Psoas muscle (tissue), 7 donors: ENCODE measurements at regions not wholly inside any gene's neighbourhood (a gene's known extent, or its start where the extent isn't known, plus 50 kb on each side); places are given as distances from the start of the nearest gene placed in this dataset.
"Not testable (repeated sequence)": the region's sequence is repeated elsewhere in the genome, so short reads cannot be mapped to it uniquely, and the experiment has no call there.

ENCODE experiments used
- ATAC-seq, 4 donors: fragments of 200-7000 bp; cut with Tn5 transposase; one replicate each; pipeline ENCODE4 v1.9.1; 2020; ENCODE audit warnings: moderate library complexity in 3 of 4, mild to moderate bottlenecking in 2 of 4
- DNase-seq, 2 donors: peaks; one replicate each; pipeline ENCODE4 v3.0.0-alpha.2; 2020
- H3K27ac ChIP-seq: fragments of 200-600 bp; one replicate; pipeline ENCODE4 v1.8.0; 2022
- H3K27me3 ChIP-seq, 3 donors: fragments of 200-600 bp in 1 of 3; one replicate each; pipeline versions ENCODE4 v1.6.1 to v1.8.0; 2013 to 2022; ENCODE audit warnings: low read length in 2 of 3, mild to moderate bottlenecking in 2 of 3, moderate library complexity in 1 of 3; ENCODE audit not compliant: insufficient read depth in 3 of 3
- H3K36me3 ChIP-seq, 2 donors: fragments of 200-600 bp in 1 of 2; one replicate each; pipeline versions ENCODE4 v1.6.1 to v1.8.0; 2013 to 2022; ENCODE audit warnings: low read depth in 1 of 2, mild to moderate bottlenecking in 1 of 2, moderate library complexity in 1 of 2; ENCODE audit not compliant: insufficient read depth in 1 of 2
- H3K4me1 ChIP-seq: fragments of 200-600 bp; one replicate; pipeline ENCODE4 v1.8.0; 2022
- H3K4me3 ChIP-seq: fragments of 200-600 bp; one replicate; pipeline ENCODE4 v1.8.0; 2022; ENCODE audit warnings: mild to moderate bottlenecking
- H3K9me3 ChIP-seq: fragments of 200-600 bp; one replicate; pipeline ENCODE4 v1.8.0; 2022
- CTCF ChIP-seq: fragments of 200-600 bp; IDR thresholded peaks from one replicate; pipeline ENCODE4 v1.8.0; 2022; ENCODE audit warnings: antibody characterized with exemption
- WGBS, 3 donors: extraction: QIAGEN DNeasy Blood & Tissue Kit; methylation state at CpG; one replicate each; pipeline versions ENCODE4 v1.1.6 to v1.1.7; 2013; 5-methylcytosine and 5-hydroxymethylcytosine counted together
- intact Hi-C, 2 donors: fragments of 100-400 bp; cut with DNase I; formaldehyde crosslinking; loops; one replicate each; pipeline versions ENCODE4 v1.11.0 to v1.14.2; 2022
- donor health status: healthy with polysubstance abuse.
- donor health status: DM: no; HTN: no; CAD: no; lungs with moderate emphysema.
- donor health status: Bipolar disorder and iron deficiency.
- donor health status: healthy.
- donor health status: DM: yes; HTN: yes; CAD: no.
- donor health status: DM: no; HTN: no; CAD: no.
- donor health status: DM: yes; HTN: yes; CAD: no.

GRCh38 chr10:4409319-4409718 lies 416.7 kb upstream of the AKR1E2 start:
- Histone ChIP-seq H3K4me3 (no peak overlapping the region), H3K4me1 (no peaks in the 10 kb centered on the region), H3K27me3 (no peaks in the 10 kb centered on the region), H3K9me3 (no peaks in the 10 kb centered on the region), H3K27ac (no peak overlapping the region), H3K36me3 (no peaks in the 10 kb centered on the region)
- 41 to 76% (median 43%) methylated on average over 2 of the region's 2 CpGs for WGBS, 3 donors
- TF ChIP-seq CTCF, result no peak
- DNase-seq (no peak), ATAC-seq (no peak)
- intact Hi-C loops, result no loop called here

- TF ChIP-seq CTCF, result no peak
- ATAC-seq, result no peak
- 77 to 93% (median 79%) methylated on average over 1 of the region's 1 CpG for WGBS, 3 donors
- no peak overlapping the region for H3K27ac ChIP-seq
- no peak overlapping the region for H3K4me3 ChIP-seq
- no peaks in the 10 kb centered on the region for H3K9me3 ChIP-seq
- H3K4me1 ChIP-seq, result no peaks in the 10 kb centered on the region
- intact Hi-C loops, result no loop called here
- no peaks in the 10 kb centered on the region for H3K27me3 ChIP-seq
- DNase-seq, result no peak
- H3K36me3 ChIP-seq, result no peaks in the 10 kb centered on the region
These were observed 418.2 kb upstream of the AKR1E2 start for GRCh38 chr10:4407783-4408182.

GRCh38 chr10:4405828-4406227 lies 420.2 kb upstream of the AKR1E2 start:
- Histone ChIP-seq H3K9me3 (no peaks in the 10 kb centered on the region), H3K36me3 (no peaks in the 10 kb centered on the region), H3K27ac (no peak overlapping the region), H3K27me3 (no peaks in the 10 kb centered on the region), H3K4me3 (no peak overlapping the region), H3K4me1 (no peaks in the 10 kb centered on the region)
- TF ChIP-seq CTCF, result no peak
- ATAC-seq, result no peak
- 69 to 87% (median 80%) methylated on average over 3 of the region's 3 CpGs for WGBS, 3 donors
- intact Hi-C loops, result no loop called here
- DNase-seq, result no peak

- H3K4me3 ChIP-seq, result no peak overlapping the region
- DNase-seq, result no peak
- no peaks in the 10 kb centered on the region for H3K9me3 ChIP-seq
- WGBS, 3 donors, result 92 to 96% (median 94%) methylated on average over 24 of the region's 24 CpGs
- no peak overlapping the region for H3K27ac ChIP-seq
- peaks cover 6% of the 10 kb centered on the region for H3K4me1 ChIP-seq
- TF ChIP-seq CTCF, result no peak
- H3K36me3 ChIP-seq, result no peaks in the 10 kb centered on the region
- H3K27me3 ChIP-seq, result no peaks in the 10 kb centered on the region
- intact Hi-C loops, result no loop called here
- no peak for ATAC-seq
These were observed 422.3 kb upstream of the AKR1E2 start for GRCh38 chr10:4403638-4404252.

- ATAC-seq, H3K27ac ChIP-seq, intact Hi-C loops, DNase-seq, H3K27me3 ChIP-seq, H3K9me3 ChIP-seq, H3K4me3 ChIP-seq, H3K36me3 ChIP-seq, H3K4me1 ChIP-seq: not testable (repeated sequence)
- 98 to 100% (median 98%) methylated on average over 4 of the region's 4 CpGs for WGBS, 3 donors
These were observed 424.9 kb upstream of the AKR1E2 start for GRCh38 chr10:4401080-4401479.
